ENCODE measurements at regions not wholly inside any gene's neighbourhood (a gene's known extent, or its start where the extent isn't known, plus 50 kb on each side); places are given as distances from the start of the nearest gene placed in this dataset.

GRCh38 chr13:44118881-44119280 lies 239.2 kb downstream of the LACC1 start (continued):
- TF ChIP-seq ZNF473 (tag by site-specific recombination; IDR thresholded peaks at IDR 0.05) = no peak
- no peak for TF ChIP-seq ZNF302 (tag by site-specific recombination; IDR thresholded peaks at IDR 0.05; ENCODE audit: low read depth)
- TF ChIP-seq ZNF354C (tag by site-specific recombination; IDR thresholded peaks at IDR 0.05; ENCODE audit: borderline replicate concordance, low read depth) = no peak
- TF ChIP-seq BCL11B (tag by site-specific recombination; IDR thresholded peaks at IDR 0.05; ENCODE audit: low read depth) = no peak
- TF ChIP-seq ZNF654 (tag by site-specific recombination; IDR thresholded peaks at IDR 0.05; ENCODE audit: low read depth) = no peak

- Histone ChIP-seq H3K4me1 (ENCODE audit: control insufficient read depth, insufficient read depth, low read length) (no peaks in the 10 kb centered on the region), H3K9me3 (ENCODE audit: control insufficient read depth, insufficient read depth, low read depth, low read length) (no peaks in the 10 kb centered on the region), H3K36me3 (ENCODE audit: control insufficient read depth in 2 of 2, insufficient read depth in 1 of 2, low read length in 2 of 2) (no peaks in the 10 kb centered on the region), H3K27ac (ENCODE audit: extremely low read depth, low read depth, low read length) (no peak overlapping the region), H3K4me3 (ENCODE audit: low read depth, low read length) (no peak overlapping the region)
- POLR2A ChIA-PET = no interaction called here
- CTCF ChIA-PET = interaction anchor here (0.7 kb wide), 1 partner anchor 195 kb away, joined by 3 read pairs; no protein-coding TSS in a partner anchor
- TF ChIP-seq ZNF670 (tag by site-specific recombination; IDR thresholded peaks at IDR 0.05; ENCODE audit: low read depth) (no peak), ZBTB20 (tag by site-specific recombination; IDR thresholded peaks at IDR 0.05) (no peak), ZNF510 (tag by site-specific recombination; IDR thresholded peaks at IDR 0.05; ENCODE audit: insufficient replicate concordance) (no peak), IKZF3 (tag by site-specific recombination; IDR thresholded peaks at IDR 0.05) (no peak), ZNF214 (tag by site-specific recombination; IDR thresholded peaks at IDR 0.05; ENCODE audit: borderline replicate concordance) (no peak), ZNF280C (tag by site-specific recombination; IDR thresholded peaks at IDR 0.05) (no peak), FEZF1 (tag by site-specific recombination; IDR thresholded peaks at IDR 0.05) (no peak)
- TF ChIP-seq, protein P1, sequence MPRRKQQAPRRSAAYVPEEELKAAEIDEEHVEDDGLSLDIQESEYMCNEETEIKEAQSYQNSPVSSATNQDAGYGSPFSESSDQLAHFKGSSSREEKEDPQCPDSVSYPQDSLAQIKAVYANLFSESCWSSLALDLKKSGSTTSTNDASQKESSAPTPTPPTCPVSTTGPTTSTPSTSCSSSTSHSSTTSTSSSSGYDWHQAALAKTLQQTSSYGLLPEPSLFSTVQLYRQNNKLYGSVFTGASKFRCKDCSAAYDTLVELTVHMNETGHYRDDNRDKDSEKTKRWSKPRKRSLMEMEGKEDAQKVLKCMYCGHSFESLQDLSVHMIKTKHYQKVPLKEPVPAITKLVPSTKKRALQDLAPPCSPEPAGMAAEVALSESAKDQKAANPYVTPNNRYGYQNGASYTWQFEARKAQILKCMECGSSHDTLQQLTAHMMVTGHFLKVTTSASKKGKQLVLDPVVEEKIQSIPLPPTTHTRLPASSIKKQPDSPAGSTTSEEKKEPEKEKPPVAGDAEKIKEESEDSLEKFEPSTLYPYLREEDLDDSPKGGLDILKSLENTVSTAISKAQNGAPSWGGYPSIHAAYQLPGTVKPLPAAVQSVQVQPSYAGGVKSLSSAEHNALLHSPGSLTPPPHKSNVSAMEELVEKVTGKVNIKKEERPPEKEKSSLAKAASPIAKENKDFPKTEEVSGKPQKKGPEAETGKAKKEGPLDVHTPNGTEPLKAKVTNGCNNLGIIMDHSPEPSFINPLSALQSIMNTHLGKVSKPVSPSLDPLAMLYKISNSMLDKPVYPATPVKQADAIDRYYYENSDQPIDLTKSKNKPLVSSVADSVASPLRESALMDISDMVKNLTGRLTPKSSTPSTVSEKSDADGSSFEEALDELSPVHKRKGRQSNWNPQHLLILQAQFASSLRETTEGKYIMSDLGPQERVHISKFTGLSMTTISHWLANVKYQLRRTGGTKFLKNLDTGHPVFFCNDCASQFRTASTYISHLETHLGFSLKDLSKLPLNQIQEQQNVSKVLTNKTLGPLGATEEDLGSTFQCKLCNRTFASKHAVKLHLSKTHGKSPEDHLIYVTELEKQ (tag by site-specific recombination; IDR thresholded peaks at IDR 0.05; ENCODE audit: borderline replicate concordance) = no peak
Measured at GRCh38 chr13:44120043-44120442, 240.3 kb downstream of the LACC1 start.

- H3K27ac ChIP-seq (ENCODE audit: extremely low read depth, low read depth, low read length) = no peak overlapping the region
- no peak overlapping the region for H3K4me3 ChIP-seq (ENCODE audit: low read depth, low read length)
- no peaks in the 10 kb centered on the region for H3K4me1 ChIP-seq (ENCODE audit: control insufficient read depth, insufficient read depth, low read length)
- TF ChIP-seq, protein P2, sequence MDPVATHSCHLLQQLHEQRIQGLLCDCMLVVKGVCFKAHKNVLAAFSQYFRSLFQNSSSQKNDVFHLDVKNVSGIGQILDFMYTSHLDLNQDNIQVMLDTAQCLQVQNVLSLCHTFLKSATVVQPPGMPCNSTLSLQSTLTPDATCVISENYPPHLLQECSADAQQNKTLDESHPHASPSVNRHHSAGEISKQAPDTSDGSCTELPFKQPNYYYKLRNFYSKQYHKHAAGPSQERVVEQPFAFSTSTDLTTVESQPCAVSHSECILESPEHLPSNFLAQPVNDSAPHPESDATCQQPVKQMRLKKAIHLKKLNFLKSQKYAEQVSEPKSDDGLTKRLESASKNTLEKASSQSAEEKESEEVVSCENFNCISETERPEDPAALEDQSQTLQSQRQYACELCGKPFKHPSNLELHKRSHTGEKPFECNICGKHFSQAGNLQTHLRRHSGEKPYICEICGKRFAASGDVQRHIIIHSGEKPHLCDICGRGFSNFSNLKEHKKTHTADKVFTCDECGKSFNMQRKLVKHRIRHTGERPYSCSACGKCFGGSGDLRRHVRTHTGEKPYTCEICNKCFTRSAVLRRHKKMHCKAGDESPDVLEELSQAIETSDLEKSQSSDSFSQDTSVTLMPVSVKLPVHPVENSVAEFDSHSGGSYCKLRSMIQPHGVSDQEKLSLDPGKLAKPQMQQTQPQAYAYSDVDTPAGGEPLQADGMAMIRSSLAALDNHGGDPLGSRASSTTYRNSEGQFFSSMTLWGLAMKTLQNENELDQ (tag by site-specific recombination; IDR thresholded peaks at IDR 0.05; ENCODE audit: low read depth) = no peak
- no peak for TF ChIP-seq ZNF223 (tag by site-specific recombination; IDR thresholded peaks at IDR 0.05)
- TF ChIP-seq ZNF596 (tag by site-specific recombination; IDR thresholded peaks at IDR 0.05) = no peak
- CTCF ChIA-PET = no interaction called here
- POLR2A ChIA-PET = no interaction called here
- no peaks in the 10 kb centered on the region for H3K9me3 ChIP-seq (ENCODE audit: control insufficient read depth, insufficient read depth, low read depth, low read length)
- no peaks in the 10 kb centered on the region for H3K36me3 ChIP-seq (ENCODE audit: control insufficient read depth in 2 of 2, insufficient read depth in 1 of 2, low read length in 2 of 2)
Measured at GRCh38 chr13:44120849-44121755, 241.4 kb downstream of the LACC1 start.
